Fibroblast of the conjunctiva (primary cell): ENCODE measurements at regions not wholly inside any gene's neighbourhood (a gene's known extent, or its start where the extent isn't known, plus 50 kb on each side); places are given as distances from the start of the nearest gene placed in this dataset.
A peak's percentile ranks its signal among the peaks of the same experiment; 100 is the strongest.

Source experiments
- DNase-seq: peaks from one replicate; pipeline ENCODE4 v3.0.0-alpha.2; 2010; ENCODE audit warnings: low read depth

DNA sequence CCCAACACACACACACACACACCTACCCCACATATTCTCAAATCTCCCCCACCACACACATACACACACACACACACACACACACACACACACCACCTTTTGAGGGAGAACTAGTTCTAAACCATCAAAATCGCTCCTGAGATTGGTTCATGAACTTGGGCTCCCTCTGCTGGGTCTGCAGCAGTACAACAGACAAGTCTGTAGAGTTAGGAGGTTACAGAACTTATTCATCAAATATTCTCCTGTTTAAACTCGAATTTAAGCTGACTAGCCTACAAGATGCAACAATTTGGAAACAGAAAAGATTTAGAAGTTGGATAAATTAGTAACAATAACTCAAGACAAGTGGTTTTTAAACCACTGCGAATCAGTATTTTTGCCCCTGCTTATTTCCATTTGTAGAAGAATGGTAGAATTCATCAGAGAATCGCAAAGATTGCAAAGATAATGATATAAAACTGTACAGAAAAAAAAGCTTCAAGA lies 136.4 kb upstream of the USP15 start:
- DNase-seq = peak; percentile 51

DNA sequence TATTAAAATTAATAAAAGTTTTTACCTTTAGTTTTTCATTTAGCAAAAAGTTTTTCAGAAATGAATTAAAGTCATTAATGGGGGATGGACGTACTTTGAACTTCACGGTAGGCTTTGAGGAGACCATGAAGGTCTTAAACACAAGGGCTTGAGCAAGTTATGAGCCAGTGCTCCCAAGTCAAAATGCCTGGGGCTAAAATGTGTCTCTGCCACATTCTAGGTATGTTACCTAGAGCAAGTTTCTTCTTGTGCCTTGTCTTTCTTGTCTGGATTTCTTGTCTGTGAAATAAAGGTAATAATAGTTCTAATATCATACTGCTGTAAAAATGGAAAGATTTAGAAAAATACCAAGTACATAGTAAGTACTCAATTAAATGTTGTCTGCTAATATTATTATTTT lies 132.7 kb upstream of the USP15 start:
- DNase-seq = no peak

DNA sequence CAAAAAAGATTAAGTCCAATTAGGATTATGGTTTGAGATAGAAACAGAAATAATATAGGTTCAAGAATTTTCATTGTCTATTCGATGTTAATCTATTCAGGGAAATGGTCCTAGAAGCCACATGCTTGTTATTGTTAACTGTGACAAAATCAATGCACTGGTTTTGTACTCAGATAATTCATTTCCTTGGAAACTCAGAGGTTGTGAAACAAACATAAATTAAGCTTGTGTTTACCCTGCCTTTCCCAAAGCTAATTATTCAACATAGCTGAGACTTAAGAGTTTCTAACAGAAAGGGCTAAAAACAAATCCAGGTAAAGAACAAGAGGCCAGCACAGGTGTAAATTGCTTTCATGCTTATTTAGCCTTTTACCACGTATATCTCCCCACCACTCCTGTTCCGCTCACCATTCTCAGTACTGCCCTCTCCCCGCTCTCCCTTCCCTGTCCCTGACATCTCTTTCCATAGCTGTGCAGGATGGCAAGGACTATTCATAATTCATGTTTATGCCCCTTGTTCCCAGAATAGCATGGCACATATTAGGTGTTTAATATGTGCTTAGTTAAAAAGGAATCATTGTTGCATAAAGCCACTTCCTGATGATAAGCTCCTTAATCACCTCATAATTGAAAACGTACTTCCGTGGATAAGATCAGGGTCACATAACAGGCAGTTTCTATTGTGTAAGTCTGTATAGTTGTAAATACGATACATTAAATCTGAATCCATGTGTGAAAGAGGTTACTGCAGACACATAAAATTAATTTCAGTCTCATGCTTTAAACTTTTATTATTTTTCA lies 131.8 kb upstream of the USP15 start:
- no peak for DNase-seq

GRCh38 chr12:62129291-62129690 lies 130.9 kb upstream of the USP15 start:
- DNase-seq = no peak

GRCh38 chr12:62130402-62130801 lies 129.8 kb upstream of the USP15 start:
- DNase-seq = no peak

DNA sequence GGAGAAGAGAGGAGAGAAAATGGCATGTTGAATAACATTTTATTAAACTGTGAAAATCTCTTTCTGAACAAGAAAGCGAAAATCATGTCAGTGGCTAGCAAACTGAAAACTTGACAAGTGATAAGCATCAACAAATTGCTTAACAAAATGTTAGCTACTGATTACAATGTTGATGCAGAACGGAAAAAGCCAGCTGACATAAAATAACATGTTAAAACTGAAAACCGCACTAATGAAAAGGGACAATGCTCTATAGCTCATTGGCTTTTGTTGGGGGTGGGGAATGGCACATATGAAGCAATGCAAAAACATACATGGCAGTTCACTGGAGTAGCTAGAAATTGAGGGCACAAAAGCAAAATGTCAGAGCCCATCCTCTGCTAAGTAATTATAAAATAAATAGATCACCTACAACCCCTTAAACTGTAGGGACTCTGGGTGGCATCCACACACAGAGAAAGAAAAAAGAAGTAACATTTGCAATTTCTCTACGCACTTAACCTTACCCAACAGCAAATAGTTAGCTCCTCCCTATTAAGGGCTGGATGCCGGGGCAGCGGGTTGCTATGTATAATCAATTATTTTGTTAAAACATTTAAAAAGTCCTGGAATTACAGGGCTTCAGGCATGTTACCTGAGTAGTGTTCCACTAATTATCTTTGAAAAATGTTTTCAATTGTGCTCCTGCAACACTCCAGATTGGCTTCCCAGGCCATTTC lies 129.2 kb upstream of the USP15 start:
- DNase-seq = no peak

GRCh38 chr12:62133440-62133839 lies 126.8 kb upstream of the USP15 start:
- no peak for DNase-seq

- no peak for DNase-seq
Observed at GRCh38 chr12:62135553-62136200, 124.5 kb upstream of the USP15 start.

DNA sequence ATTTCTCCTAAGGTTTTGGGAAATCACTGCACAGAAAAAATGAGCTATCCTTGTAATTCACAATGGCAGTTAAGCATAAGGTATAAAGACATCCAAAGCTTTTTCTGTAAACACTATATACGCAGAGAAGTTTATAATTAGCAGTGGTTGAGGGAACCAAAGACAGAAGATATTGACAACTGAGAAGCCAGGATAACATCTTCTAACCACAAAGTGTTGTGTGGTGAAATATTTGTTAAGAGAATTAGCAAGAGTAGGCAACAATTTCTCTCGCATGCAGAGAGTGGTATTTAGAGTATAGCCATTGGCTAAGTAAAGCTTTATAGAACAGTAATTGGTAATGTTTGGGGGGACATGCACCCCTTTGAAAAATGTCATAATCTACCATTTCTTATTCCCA lies 123.7 kb upstream of the USP15 start:
- no peak for DNase-seq

DNA sequence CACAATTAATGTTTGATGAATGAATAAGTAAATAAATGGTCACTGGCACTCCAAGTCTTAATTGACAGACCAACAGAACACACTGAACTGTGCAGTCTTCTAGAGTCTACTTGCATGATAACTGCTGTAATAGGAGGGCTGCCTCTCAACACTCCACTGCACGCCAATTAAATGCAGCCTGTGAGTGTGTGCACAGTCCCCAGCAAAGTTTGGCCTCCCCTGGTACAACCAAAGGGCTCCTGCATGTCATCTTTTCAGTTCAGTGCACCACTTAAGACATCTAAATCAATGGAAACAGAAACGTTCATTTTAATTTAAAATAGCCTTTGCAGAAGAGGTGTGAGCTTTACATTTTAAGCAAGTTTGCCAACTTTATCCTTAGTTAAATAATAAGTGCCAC lies 121.7 kb upstream of the USP15 start:
- no peak for DNase-seq

GRCh38 chr12:62146318-62146717 lies 113.9 kb upstream of the USP15 start:
- no peak for DNase-seq

GRCh38 chr12:62158013-62158412 lies 102.2 kb upstream of the USP15 start:
- no peak for DNase-seq

- no peak for DNase-seq
Observed at GRCh38 chr12:62158461-62159360, 101.5 kb upstream of the USP15 start.

DNA sequence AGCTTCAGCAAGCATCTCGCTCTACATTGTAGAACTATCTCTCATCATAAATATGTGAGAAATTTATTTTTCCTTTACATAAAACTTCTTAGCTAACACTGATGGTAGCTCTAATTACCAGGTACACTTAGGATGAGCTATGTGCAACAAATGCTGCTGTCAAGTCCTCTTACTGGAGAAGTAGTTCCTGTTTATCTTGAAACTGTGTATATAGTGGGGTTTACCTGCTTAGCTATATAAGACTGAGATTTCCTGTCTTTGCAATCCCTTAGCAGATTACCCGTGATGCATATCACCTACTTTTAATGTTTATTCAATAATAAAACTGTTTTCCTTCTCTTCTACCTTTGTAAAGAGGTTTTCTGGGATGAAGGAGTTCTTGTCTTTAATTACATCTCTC lies 98.0 kb upstream of the USP15 start:
- no peak for DNase-seq

GRCh38 chr12:62163368-62163767 lies 96.8 kb upstream of the USP15 start:
- no peak for DNase-seq

- no peak for DNase-seq
Observed at GRCh38 chr12:62164036-62164435, 96.2 kb upstream of the USP15 start.

GRCh38 chr12:62166525-62166924 lies 93.7 kb upstream of the USP15 start:
- DNase-seq = peak; percentile 26

DNA sequence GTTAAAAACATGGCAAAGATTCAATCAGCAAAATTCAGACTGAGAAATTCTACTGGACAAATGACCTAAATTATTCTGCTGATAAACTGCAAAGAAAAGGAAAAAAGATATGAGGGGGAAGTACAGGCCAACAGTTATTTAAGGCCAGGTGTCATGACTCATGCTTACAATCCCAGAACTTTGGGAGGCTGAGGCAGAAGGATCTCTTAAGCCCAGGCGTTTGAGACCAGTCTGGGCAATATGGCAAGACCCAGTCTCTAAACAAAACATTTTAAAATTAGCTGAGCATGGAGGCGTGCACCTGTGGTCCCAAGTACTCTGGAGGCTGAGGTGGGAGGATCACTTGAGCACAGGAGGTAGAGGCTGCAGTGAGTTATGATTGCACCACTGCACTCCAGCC lies 91.8 kb upstream of the USP15 start:
- DNase-seq = no peak

GRCh38 chr12:62170241-62170640 lies 90.0 kb upstream of the USP15 start:
- no peak for DNase-seq

DNA sequence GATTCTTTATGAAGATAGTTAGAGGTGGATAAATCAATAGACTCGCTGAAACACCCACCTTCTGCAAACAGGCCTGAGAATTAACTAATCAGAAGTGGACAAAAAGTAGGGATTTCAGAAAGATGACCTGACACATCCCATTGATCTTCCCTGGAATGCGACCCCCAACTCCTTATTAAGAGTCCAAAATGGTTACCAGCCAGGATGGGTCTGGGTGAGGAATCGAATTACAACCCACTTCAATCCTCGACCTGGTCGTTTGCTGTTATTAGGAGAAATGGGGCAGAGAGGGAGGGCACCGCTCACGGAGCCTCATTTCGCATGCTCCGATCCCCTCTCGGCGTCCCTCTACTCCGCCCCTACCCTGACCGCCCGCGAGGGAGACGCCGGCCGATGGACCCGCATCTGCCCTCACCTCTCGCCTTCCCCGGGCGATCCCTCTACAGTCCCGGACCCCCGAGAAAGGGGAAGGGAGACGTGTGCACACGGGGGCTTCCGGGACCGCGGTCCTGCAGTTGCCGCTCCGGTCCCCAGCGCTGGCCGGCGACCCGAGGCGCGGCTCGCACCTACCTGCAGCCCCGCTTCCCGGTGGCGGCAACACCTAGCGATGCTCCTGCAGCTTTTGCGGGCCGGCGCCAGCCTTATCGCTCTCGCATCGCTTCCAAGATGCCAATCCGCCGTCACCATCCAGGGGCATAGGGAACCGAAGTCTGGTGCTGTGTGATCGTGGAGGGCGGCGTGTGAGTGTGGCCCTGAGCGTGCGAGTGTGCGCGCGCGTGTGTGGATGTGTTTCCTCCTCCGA lies 69.3 kb upstream of the USP15 start:
- no peak for DNase-seq
